ENCODE measurements at regions not wholly inside any gene's neighbourhood (a gene's known extent, or its start where the extent isn't known, plus 50 kb on each side); places are given as distances from the start of the nearest gene placed in this dataset.
"Not testable (repeated sequence)": the region's sequence is repeated elsewhere in the genome, so short reads cannot be mapped to it uniquely, and the experiment has no call there.

DNA sequence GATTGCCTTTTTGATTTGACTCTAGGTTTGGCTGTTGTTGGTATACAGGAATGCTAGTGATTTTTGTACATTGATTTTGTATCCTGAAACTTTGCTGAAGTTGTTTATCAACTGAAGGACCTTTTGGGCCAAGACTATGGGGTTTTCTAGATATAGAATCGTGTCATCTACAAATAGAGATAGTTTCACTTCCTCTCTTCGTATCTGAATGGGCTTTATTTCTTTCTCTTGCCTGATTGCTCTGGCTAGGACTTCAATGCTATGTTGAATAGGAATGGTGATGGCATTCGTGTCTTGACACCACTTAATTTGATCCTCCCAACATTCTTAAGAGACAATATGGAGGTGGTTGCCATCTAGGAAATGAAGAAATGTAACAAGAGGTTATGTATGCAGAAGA lies 388.1 kb upstream of the API5 start:
- H3K9me3 Mint-ChIP-seq, result peaks cover 6 to 19% (median 13%) of the 10 kb centered on the region in 8 donors
- POLR2A ChIA-PET (ENCODE audit: partially characterized antibody), result no interaction called here
- intact Hi-C loops (cut with micrococcal nuclease), result no loop called here

DNA sequence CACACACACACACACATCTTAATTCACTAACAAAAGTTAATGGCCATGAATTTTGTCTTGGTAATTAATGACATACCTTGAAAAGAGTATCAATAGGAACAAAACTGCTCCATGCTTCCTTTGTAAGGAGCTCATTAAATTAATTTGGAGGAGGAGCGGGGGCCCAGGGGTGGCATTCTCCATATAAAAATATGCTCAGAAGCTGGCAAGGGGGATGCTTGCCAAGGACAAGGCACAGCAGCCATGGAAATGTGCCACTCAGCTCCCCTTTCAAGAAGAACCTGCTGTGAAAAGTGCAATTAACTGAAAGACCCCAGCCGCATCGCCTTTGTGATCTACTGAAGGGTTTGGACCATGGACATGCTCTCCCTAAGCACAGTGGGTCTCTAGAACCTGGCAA lies 385.9 kb upstream of the API5 start:
- Histone ChIP-seq H3K27me3 (ENCODE audit: insufficient read depth, low read length) (no peaks in the 10 kb centered on the region), H3K4me3 (ENCODE audit: low read length in 2 of 2) (no peak overlapping the region), H3K9me3 (ENCODE audit: control insufficient read depth in 1 of 2, low read length in 2 of 2) (no peaks in the 10 kb centered on the region), H3K36me3 (ENCODE audit: insufficient read depth, low read length) (no peaks in the 10 kb centered on the region), H3K4me1 (ENCODE audit: insufficient read depth, low read length) (no peaks in the 10 kb centered on the region), H3K27ac (ENCODE audit: low read depth, low read length) (no peak overlapping the region)
- Mint-ChIP-seq H3K27ac (no peak overlapping the region), H3K27me3 (no peaks in the 10 kb centered on the region), H3K4me1 (no peaks in the 10 kb centered on the region), H3K4me3 (no peak overlapping the region), H3K36me3 (no peaks in the 10 kb centered on the region), H3K9me3 (peaks cover 7 to 20% (median 12%) of the 10 kb centered on the region in 8 donors)
- intact Hi-C loops (cut with micrococcal nuclease), result no loop called here
- POLR2A ChIA-PET (ENCODE audit: partially characterized antibody), result no interaction called here
- no peak for DNase-seq
- CTCF ChIA-PET (ENCODE audit: partially characterized antibody), result no interaction called here

More for the DNA sequence above, 388.1 kb upstream of the API5 start:
- Histone ChIP-seq H3K4me3 (ENCODE audit: low read length in 2 of 2) (no peak overlapping the region), H3K27ac (ENCODE audit: low read depth, low read length) (no peak overlapping the region), H3K36me3 (ENCODE audit: insufficient read depth, low read length) (no peaks in the 10 kb centered on the region), H3K4me1 (ENCODE audit: insufficient read depth, low read length) (no peaks in the 10 kb centered on the region), H3K9me3 (ENCODE audit: control insufficient read depth in 1 of 2, low read length in 2 of 2) (no peaks in the 10 kb centered on the region), H3K27me3 (ENCODE audit: insufficient read depth, low read length) (no peaks in the 10 kb centered on the region)
- CTCF ChIA-PET (ENCODE audit: partially characterized antibody), result no interaction called here
- Mint-ChIP-seq H3K4me3 (no peak overlapping the region), H3K4me1 (no peaks in the 10 kb centered on the region), H3K27ac (no peak overlapping the region), H3K27me3 (no peaks in the 10 kb centered on the region), H3K36me3 (no peaks in the 10 kb centered on the region)
- no peak for DNase-seq

DNA sequence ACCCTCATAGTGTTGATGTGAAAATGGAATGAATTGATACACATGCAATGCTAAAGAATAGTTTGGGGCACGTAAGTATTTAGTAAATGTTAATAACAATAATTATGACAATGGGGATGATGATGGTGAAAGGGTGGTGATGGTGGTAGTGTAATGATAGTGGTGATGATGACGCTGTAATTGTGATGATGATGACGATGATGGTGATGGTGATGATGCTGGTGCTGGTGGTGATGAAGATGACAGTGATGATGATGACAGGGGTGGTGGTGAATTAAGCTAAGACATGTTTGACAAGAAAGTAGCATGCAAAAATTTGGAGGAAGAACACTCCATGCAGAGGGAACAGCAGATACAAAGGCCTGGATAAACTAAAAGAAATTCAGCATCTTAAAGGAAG lies 364.4 kb upstream of the API5 start:
- Mint-ChIP-seq H3K4me1 (no peaks in the 10 kb centered on the region), H3K27me3 (no peaks in the 10 kb centered on the region), H3K36me3 (no peaks in the 10 kb centered on the region), H3K4me3 (no peak overlapping the region), H3K27ac (no peak overlapping the region), H3K9me3 (peaks cover 3 to 11% (median 5%) of the 10 kb centered on the region in 8 donors)
- DNase-seq, result no peak
- Histone ChIP-seq H3K27me3 (ENCODE audit: insufficient read depth, low read length) (no peaks in the 10 kb centered on the region), H3K4me3 (ENCODE audit: low read length in 2 of 2) (no peak overlapping the region), H3K27ac (ENCODE audit: low read depth, low read length) (no peak overlapping the region), H3K36me3 (ENCODE audit: insufficient read depth, low read length) (no peaks in the 10 kb centered on the region), H3K9me3 (ENCODE audit: control insufficient read depth in 1 of 2, low read length in 2 of 2) (no peaks in the 10 kb centered on the region), H3K4me1 (ENCODE audit: insufficient read depth, low read length) (no peaks in the 10 kb centered on the region)
- POLR2A ChIA-PET (ENCODE audit: partially characterized antibody), result no interaction called here
- CTCF ChIA-PET (ENCODE audit: partially characterized antibody), result no interaction called here
- intact Hi-C loops (cut with micrococcal nuclease), result no loop called here

DNA sequence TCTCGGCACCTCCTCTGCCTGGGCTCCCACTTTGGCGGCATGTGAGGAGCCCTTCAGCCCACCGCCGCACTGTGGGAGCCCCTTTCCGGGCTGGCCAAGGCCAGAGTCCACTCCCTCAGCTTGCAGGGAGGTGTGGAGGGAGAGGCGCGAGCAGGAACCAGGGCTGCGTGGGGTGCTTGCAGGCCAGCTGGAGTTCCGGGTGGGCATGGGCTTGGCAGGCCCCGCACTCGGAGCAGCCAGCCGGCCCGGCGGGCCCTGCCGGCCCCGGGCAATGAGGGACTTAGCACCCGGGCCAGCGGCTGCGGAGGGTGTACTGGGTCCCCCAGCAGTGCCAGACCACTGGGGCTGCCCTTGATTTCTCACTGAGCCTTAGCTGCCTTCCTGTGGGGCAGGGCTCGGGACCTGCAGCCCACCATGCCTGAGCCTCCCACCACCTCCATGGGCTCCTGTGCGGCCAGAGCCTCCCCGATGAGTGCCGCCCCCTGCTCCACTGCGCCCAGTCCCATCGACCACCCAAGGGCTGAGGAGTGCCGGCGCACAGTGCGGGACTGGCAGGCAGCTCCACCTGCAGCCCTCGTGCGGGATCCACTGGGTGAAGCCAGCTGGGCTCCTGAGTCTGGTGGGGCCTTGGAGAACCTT lies 361.9 kb upstream of the API5 start:
- CTCF ChIA-PET (ENCODE audit: partially characterized antibody); H3K4me1 Mint-ChIP-seq; intact Hi-C loops (cut with micrococcal nuclease); POLR2A ChIA-PET (ENCODE audit: partially characterized antibody); H3K4me3 ChIP-seq (ENCODE audit: low read length in 2 of 2); DNase-seq; H3K27me3 ChIP-seq (ENCODE audit: insufficient read depth, low read length); H3K36me3 ChIP-seq (ENCODE audit: insufficient read depth, low read length); H3K27ac ChIP-seq (ENCODE audit: low read depth, low read length); H3K4me1 ChIP-seq (ENCODE audit: insufficient read depth, low read length); H3K4me3 Mint-ChIP-seq; H3K9me3 ChIP-seq (ENCODE audit: control insufficient read depth in 1 of 2, low read length in 2 of 2); H3K27ac Mint-ChIP-seq; H3K27me3 Mint-ChIP-seq; H3K9me3 Mint-ChIP-seq; H3K36me3 Mint-ChIP-seq: not testable (repeated sequence)

DNA sequence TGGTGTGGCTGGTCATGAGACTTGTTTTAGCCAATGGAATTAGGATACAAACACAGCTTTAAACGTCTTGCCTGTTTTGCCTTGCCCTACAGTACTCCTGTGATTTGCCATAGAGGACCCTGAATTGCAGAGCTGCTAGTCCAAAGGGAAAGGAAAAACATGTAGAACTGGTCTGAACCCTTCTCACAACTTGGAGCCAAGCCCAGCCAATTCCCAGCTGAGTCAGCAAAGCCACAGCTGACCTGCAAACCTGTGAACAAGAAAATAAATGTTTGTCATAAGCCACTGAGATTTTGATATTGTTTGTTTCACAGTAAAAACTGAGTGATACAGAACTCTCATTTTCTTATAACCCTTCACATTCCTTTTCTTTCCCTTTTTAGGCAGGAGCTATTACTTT lies 360.5 kb upstream of the API5 start:
- H3K36me3 Mint-ChIP-seq, result no peaks in the 10 kb centered on the region
- ChIA-PET CTCF (ENCODE audit: partially characterized antibody) (no interaction called here), POLR2A (ENCODE audit: partially characterized antibody) (no interaction called here)
- no peaks in the 10 kb centered on the region for H3K27me3 Mint-ChIP-seq
- H3K36me3 ChIP-seq (ENCODE audit: insufficient read depth, low read length), result no peaks in the 10 kb centered on the region
- H3K4me1 ChIP-seq (ENCODE audit: insufficient read depth, low read length), result no peaks in the 10 kb centered on the region
- H3K4me1 Mint-ChIP-seq, result no peaks in the 10 kb centered on the region
- H3K9me3 Mint-ChIP-seq, result peaks cover 3 to 13% (median 6%) of the 10 kb centered on the region in 8 donors
- no peak overlapping the region for H3K27ac Mint-ChIP-seq
- no peaks in the 10 kb centered on the region for H3K27me3 ChIP-seq (ENCODE audit: insufficient read depth, low read length)
- H3K27ac ChIP-seq (ENCODE audit: low read depth, low read length), result no peak overlapping the region
- no peak for DNase-seq
- no peak overlapping the region for H3K4me3 ChIP-seq (ENCODE audit: low read length in 2 of 2)
- no peaks in the 10 kb centered on the region for H3K9me3 ChIP-seq (ENCODE audit: control insufficient read depth in 1 of 2, low read length in 2 of 2)
- intact Hi-C loops (cut with micrococcal nuclease), result no loop called here
- H3K4me3 Mint-ChIP-seq, result no peak overlapping the region

DNA sequence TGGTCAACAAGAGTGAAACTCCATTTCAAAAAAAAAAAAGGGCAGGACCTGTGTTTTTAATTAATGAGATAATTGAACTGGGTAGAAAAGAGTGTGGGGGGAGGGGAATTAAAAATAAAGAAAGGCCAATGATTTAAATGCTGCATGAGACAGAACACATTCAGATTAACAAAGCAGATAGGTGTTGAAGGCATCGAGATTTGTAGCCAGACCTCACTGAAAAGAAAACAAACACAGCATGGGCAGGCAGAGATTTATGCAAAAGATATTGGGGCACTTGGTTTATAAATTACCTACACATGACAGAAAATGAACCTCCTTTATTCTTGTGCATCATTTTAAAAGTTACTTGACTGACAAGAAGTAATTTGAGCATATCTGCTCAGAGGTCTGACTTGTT lies 354.0 kb upstream of the API5 start:
- no peak for DNase-seq
- H3K36me3 ChIP-seq (ENCODE audit: insufficient read depth, low read length), result no peaks in the 10 kb centered on the region
- H3K4me3 ChIP-seq (ENCODE audit: low read length in 2 of 2), result no peak overlapping the region
- Mint-ChIP-seq H3K27ac (no peak overlapping the region), H3K27me3 (no peaks in the 10 kb centered on the region), H3K4me3 (no peak overlapping the region), H3K4me1 (no peaks in the 10 kb centered on the region), H3K36me3 (no peaks in the 10 kb centered on the region), H3K9me3 (peaks cover 0 to 10% (median 3%) of the 10 kb centered on the region in 8 donors)
- POLR2A ChIA-PET (ENCODE audit: partially characterized antibody), result no interaction called here
- H3K27me3 ChIP-seq (ENCODE audit: insufficient read depth, low read length), result no peaks in the 10 kb centered on the region
- CTCF ChIA-PET (ENCODE audit: partially characterized antibody), result no interaction called here
- no peaks in the 10 kb centered on the region for H3K9me3 ChIP-seq (ENCODE audit: control insufficient read depth in 1 of 2, low read length in 2 of 2)
- intact Hi-C loops (cut with micrococcal nuclease), result no loop called here
- no peak overlapping the region for H3K27ac ChIP-seq (ENCODE audit: low read depth, low read length)
- H3K4me1 ChIP-seq (ENCODE audit: insufficient read depth, low read length), result no peaks in the 10 kb centered on the region

DNA sequence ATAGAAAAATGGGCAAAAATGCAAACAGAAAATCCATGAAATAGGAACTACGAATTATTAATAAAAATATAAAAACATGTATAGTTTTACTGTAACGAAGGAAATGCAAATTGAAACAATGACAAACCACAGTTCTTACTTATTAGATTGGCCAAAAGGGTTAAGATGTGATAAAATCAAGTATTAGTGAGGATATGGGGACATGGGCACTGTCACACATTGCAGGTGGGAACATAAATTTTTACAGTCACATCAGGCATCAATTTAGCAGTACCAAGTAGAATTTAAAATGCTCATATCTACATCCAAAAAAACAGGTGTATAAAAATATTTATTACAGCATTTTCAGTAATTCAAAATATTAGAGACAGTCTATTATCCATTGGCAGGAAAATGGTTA lies 353.2 kb upstream of the API5 start:
- Mint-ChIP-seq H3K27me3 (no peaks in the 10 kb centered on the region), H3K36me3 (no peaks in the 10 kb centered on the region), H3K4me1 (no peaks in the 10 kb centered on the region), H3K27ac (no peak overlapping the region), H3K4me3 (no peak overlapping the region), H3K9me3 (peaks cover 0 to 10% (median 4%) of the 10 kb centered on the region in 8 donors)
- Histone ChIP-seq H3K36me3 (ENCODE audit: insufficient read depth, low read length) (no peaks in the 10 kb centered on the region), H3K9me3 (ENCODE audit: control insufficient read depth in 1 of 2, low read length in 2 of 2) (no peaks in the 10 kb centered on the region), H3K27ac (ENCODE audit: low read depth, low read length) (no peak overlapping the region), H3K4me3 (ENCODE audit: low read length in 2 of 2) (no peak overlapping the region), H3K4me1 (ENCODE audit: insufficient read depth, low read length) (no peaks in the 10 kb centered on the region), H3K27me3 (ENCODE audit: insufficient read depth, low read length) (no peaks in the 10 kb centered on the region)
- ChIA-PET CTCF (ENCODE audit: partially characterized antibody) (no interaction called here), POLR2A (ENCODE audit: partially characterized antibody) (no interaction called here)
- intact Hi-C loops (cut with micrococcal nuclease), result no loop called here
- DNase-seq, result no peak

DNA sequence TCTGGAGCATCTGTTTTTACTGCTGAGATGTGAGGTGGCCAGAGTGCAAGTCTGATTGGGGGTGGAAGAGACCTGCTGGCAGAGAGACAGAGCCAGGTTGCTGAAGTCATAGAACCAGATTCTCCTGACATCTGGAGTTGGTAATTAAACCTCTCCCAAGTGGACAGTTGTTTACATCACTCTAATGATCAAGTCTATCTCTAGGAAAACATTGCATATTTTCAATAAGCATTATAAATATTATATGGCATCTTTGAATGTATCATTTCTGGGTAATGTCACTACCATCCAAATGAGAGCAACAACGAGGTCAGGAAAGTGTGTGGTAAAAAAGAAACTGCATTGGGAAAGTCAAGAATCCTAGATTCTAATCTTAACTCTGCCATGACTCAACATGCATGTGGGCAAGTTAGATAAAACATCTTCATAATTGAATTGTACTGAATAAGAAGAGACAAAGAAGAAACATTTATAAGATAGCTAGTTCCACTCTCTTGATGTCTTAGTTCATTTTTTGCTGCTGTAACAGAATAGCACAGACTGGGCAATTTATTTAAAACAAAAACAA lies 351.2 kb upstream of the API5 start:
- H3K27me3 Mint-ChIP-seq, result no peaks in the 10 kb centered on the region
- H3K4me1 Mint-ChIP-seq, result no peaks in the 10 kb centered on the region
- Histone ChIP-seq H3K9me3 (ENCODE audit: control insufficient read depth in 1 of 2, low read length in 2 of 2) (no peaks in the 10 kb centered on the region), H3K36me3 (ENCODE audit: insufficient read depth, low read length) (no peaks in the 10 kb centered on the region), H3K4me3 (ENCODE audit: low read length in 2 of 2) (no peak overlapping the region), H3K4me1 (ENCODE audit: insufficient read depth, low read length) (no peaks in the 10 kb centered on the region), H3K27me3 (ENCODE audit: insufficient read depth, low read length) (no peaks in the 10 kb centered on the region), H3K27ac (ENCODE audit: low read depth, low read length) (no peak overlapping the region)
- no peak for DNase-seq
- POLR2A ChIA-PET (ENCODE audit: partially characterized antibody), result no interaction called here
- H3K4me3 Mint-ChIP-seq, result no peak overlapping the region
- H3K27ac Mint-ChIP-seq, result no peak overlapping the region
- H3K9me3 Mint-ChIP-seq, result peaks cover 0 to 10% (median 5%) of the 10 kb centered on the region in 8 donors
- CTCF ChIA-PET (ENCODE audit: partially characterized antibody), result no interaction called here
- H3K36me3 Mint-ChIP-seq, result no peaks in the 10 kb centered on the region
- intact Hi-C loops (cut with micrococcal nuclease), result no loop called here
